PC-3 (cell line): ENCODE measurements at regions not wholly inside any gene's neighbourhood (a gene's known extent, or its start where the extent isn't known, plus 50 kb on each side); places are given as distances from the start of the nearest gene placed in this dataset.

Source experiments
- EZH2phosphoT487 ChIP-seq: fragments of 300-600 bp; sonication (generic); IDR thresholded peaks from 2 replicates; pipeline ENCODE4 v1.6.1; 2018; ENCODE audit warnings: mild to moderate bottlenecking, antibody characterized with exemption, low read length, borderline replicate concordance
- TF ChIP-seq, protein P1 (sequence below): fragments of 300-600 bp; sonication (generic); conservative IDR thresholded peaks from 2 replicates; pipeline ENCODE4 v1.5.1; 2017; ENCODE audit warnings: antibody characterized with exemption, low read depth, mild to moderate bottlenecking, low read length

GRCh38 chr3:63762934-63763550, 56.1 kb upstream of the C3orf49 start:
- TF ChIP-seq, protein P1, sequence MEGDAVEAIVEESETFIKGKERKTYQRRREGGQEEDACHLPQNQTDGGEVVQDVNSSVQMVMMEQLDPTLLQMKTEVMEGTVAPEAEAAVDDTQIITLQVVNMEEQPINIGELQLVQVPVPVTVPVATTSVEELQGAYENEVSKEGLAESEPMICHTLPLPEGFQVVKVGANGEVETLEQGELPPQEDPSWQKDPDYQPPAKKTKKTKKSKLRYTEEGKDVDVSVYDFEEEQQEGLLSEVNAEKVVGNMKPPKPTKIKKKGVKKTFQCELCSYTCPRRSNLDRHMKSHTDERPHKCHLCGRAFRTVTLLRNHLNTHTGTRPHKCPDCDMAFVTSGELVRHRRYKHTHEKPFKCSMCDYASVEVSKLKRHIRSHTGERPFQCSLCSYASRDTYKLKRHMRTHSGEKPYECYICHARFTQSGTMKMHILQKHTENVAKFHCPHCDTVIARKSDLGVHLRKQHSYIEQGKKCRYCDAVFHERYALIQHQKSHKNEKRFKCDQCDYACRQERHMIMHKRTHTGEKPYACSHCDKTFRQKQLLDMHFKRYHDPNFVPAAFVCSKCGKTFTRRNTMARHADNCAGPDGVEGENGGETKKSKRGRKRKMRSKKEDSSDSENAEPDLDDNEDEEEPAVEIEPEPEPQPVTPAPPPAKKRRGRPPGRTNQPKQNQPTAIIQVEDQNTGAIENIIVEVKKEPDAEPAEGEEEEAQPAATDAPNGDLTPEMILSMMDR, result no peak
- TF ChIP-seq EZH2phosphoT487, result no peak
